ENCODE measurements at regions not wholly inside any gene's neighbourhood (a gene's known extent, or its start where the extent isn't known, plus 50 kb on each side); places are given as distances from the start of the nearest gene placed in this dataset.

- no peak for TF ChIP-seq POLR2A (IDR thresholded peaks at IDR 0.05)
- TF ChIP-seq CTCF (IDR thresholded peaks at IDR 0.05): no peak
These were observed 381.5 kb upstream of the PSMD7 start for GRCh38 chr16:73915140-73915539.
